NCI-H1930 (cell line): ENCODE measurements at regions not wholly inside any gene's neighbourhood (a gene's known extent, or its start where the extent isn't known, plus 50 kb on each side); places are given as distances from the start of the nearest gene placed in this dataset.
"Not testable (repeated sequence)": the region's sequence is repeated elsewhere in the genome, so short reads cannot be mapped to it uniquely, and the experiment has no call there.

Source experiments
- DNase-seq, 2 experiments: peaks; one replicate each; lab custom pipeline; 2025; lab: John Stamatoyannopoulos, UW

DNA sequence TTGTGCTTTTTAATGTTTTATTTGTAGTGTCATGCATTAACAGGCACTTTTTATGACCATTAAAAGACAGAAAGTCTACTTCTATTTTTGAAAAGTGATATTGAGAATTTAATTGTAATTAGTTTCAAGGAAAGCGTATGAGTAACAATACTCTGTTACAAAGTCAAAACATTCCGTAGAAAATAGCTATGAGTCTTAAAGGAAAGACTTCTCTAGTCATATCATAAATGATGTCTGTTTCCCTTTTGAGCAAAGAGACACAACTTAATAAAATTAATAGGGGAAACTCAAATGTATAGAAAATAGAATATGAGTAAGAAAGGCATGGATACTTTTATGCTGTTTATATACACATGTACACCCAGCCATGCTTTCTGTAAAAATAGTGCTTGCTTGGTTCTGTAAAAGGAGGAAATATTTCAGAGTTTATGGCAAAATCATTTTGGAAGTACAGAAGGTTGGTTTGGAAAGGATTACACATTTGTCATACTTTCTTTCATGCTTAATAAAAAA, 107.8 kb upstream of the AHI1 start:
- no peak for DNase-seq

DNA sequence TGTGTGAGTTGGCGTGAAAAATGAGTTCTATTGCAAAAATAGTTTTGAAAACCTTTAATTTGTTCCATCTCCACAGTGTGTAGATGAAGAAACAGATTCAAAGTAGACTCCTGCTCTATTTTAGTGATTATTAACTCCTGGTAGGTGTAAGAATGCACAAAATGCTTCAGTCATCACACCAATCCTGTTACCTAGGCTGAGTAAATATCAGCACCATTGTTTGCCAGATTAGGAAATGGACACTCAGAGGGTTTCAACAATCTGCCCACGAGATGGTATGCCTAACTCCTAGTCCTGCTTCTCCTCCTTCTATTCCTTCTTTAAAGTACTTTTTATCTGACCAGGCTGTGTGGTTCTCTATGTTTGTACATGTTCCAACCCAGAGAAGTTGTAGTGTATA, 108.9 kb upstream of the AHI1 start:
- no peak for DNase-seq

DNA sequence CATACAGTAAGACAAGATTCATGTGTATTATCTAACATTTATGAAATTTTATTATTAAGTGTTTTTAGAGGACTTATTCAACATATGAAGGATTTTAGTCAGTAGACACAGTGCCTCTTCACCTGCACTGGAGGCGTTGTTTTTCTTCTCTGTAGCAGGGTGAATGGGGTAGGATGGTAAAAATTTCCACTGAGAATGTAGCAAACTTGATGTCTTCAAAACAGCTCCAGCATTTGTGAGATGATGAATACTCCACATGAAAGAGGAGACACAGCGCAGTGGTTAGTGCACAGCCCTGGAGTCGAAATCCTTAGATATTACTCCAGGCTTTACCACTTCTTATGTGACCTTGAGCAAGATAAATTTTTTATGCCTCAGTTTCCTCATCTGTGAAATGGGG, 110.5 kb upstream of the AHI1 start:
- DNase-seq, result no peak

DNA sequence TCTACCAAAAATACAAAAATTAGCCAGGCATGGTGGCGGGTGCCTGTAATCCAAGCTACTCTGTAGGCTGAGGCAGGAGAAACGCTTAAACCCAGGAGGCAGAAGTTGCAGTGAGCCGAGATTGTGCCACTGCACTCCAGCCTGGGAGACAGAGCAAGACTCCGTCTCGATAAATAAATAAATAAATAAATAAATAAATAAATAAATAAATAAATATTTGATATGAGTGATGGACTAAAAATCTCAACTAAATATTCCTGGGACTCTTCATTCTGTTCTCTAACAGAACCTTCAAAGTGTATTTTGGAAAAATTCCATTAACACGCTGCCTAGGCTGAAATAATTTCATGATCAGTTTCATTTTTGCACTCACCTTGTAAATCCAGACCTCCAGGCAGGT, 112.7 kb upstream of the AHI1 start:
- DNase-seq, result not testable (repeated sequence)

DNA sequence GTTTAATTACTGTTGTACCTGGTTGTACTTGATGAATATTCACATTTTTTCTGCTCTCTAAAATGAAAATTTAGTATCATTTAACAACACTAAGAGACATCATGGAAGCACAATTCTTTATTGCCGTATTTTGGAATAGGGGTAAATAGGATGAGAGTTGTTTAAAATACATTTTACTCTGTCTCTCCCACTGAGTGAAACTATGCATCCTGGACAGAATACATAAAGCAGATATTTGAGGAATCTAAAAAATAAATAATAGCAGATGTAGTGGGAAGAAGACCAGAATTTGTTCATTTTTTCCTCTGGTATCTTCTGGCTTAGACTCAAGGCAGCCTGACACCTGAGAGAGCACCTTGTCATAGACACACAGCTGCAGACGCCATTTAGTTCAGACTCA, 119.1 kb upstream of the AHI1 start:
- DNase-seq, result no peak

DNA sequence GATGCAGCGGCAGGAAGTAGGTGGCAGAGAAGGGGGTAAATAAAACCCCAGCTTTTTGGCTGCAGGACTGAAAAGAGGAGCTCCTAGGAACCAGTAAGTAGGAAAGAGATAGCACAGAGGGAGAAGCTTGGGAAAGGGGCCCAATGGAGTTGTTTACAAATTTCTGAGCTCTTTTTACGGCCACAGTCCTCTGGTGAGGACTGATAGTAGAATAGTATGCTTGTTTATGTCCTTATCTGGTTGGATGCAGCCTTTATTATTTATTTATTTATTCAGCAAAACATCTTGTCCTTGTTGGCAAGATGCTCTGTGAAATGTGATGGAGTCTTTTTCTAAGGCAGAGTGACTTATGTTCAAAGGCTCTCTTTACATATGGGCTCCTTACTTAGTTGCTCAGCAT, 119.7 kb upstream of the AHI1 start:
- no peak for DNase-seq

DNA sequence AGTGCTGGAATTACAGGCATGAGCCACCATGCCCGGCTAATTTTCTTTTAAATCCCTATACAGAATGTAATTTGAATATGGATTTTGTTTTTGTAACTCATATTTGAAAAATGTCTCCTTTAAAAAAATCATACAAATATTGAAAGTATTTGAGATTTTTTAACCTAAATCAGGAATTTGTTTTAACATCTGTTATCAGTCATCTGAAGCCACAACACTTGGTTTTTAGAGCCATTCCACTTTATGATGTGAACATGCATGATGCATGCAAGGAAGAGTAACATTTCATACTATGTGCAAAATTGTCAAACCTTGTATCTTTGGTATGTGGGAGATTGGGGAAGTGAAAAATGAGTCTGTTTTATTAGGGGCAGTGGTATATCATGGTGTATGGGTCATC, 124.5 kb upstream of the AHI1 start:
- DNase-seq, result no peak

DNA sequence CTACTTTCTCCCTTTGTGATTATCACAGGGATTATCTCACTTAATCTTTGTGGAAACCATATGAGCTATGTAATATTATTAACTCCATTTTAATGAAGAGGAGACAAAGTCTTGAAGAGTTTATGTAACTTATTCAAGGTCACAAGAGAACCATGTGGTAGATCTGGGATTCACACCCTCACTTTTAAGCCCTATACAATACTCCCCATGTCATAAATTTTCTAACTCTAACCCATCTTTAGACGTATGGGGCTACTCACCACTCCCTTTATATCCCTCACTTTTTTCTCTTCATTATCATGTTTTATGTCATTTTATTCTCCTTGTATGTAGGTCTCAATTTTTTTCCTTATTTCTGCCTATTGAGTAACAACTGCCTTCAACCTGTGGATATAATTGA, 126.4 kb upstream of the AHI1 start:
- no peak for DNase-seq

DNA sequence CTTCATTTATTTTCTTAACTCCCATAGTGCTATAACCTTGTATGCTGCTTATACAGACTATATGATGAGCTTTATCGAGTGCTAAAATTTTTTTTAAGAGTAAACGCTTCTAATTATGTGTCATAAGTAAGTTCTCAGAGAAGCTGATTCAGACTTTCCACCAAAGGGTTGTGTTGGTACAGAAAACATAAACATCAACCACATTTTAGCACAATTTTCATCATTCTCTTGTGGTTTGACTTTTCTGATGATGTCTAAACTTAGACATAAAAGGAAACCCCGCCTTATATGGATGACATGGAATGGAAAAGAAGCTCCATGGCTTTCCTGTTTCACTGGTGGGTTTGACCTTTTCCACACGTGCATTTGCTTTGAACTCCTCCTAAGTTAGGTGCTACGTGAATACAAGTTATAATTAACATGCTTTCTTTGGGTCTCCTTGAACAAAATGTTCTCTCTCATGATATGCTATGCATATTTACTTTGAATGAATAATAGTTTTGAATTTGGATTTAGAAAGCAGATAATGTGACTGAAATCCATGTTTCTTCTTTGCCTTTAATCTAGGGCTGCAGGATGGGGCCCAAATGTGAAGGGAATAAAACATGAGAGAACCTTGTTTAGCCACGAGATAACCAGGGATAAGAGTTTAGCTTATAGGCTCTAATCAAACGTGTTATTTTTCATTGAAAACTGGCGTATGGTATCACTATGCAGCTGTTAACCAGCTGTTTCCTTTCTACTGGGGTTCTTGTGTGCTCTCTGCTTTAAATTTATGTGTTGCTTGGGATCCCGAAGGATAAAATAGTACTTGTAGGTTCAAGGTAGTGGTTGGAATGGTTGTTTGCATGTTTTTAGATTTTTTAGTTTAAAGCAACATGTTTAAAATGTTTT, 127.1 kb upstream of the AHI1 start:
- DNase-seq, result no peak

DNA sequence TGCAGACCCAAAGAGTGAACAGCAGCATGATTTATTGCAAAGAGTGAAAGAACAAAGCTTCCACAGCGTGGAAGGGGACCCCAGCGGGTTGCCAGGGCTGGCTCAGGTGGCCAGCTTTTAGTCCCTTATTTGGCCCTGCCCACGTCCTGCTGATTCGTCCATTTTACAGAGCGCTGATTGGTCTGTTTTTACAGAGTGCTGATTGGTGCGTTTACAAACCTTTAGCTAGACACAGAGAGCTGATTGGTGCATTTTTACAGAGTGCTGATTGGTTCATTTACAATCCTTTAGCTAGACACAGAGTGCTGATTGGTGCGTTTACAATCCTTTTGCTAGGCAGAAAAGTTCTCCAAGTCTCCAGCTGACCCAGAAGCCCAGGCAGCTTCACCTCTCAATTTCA, 128.5 kb upstream of the AHI1 start:
- not testable (repeated sequence) for DNase-seq

DNA sequence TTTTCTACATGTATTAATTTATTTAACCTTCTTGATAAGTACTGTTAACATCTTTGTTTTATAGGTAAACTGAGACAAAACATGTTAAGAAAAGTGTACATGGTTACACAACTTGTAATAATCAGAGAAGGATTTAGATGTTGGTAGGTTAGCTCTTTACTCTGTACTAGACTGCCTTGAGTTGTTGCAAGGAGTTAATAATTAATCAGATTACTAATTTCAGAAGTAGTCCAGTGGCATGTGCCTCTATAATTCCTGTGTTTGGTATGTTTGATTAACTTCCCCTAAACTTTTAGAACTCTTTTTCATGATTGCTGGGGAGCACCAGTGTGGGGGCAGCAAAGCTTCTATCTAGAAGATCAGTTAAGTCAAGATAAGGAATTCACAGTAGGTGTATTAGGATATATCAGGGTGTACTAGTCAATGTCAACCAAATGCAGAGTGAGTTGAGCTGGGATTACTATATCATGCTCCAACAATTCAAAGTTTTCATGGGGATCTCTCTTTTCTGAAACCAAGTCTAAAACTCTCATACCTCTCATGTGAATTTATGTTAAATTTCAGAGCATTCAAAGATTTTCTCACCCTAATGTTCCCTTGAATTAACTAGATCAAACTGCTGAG, 129.7 kb upstream of the AHI1 start:
- DNase-seq, result no peak

DNA sequence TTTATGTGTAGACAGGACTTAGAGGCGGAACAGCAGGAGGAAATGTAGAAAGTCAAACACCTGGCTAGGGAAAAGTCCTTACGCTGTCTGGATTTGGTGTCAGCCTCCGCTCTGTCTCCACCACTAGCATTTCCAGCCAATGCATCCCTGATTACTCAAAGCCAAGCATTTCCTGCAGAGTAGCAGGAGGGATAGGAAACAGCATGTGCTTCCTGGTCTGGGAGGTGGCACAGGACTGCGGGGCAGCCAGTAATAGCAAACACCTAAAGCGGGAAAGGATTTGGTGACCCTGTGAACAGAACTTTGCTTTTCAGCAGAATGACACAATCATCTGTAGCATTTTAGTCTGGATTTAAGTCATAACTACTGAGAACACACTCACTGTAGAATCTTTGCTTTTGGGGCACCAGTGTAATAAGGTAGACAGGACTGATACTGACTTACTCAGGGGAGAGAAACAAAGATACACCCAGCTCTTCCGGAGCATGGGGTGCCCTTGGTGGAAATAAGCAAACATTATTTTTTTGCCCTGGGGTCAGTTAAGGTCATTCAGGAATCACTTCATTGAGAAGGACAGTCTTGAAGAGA, 133.3 kb upstream of the AHI1 start:
- DNase-seq, result no peak

DNA sequence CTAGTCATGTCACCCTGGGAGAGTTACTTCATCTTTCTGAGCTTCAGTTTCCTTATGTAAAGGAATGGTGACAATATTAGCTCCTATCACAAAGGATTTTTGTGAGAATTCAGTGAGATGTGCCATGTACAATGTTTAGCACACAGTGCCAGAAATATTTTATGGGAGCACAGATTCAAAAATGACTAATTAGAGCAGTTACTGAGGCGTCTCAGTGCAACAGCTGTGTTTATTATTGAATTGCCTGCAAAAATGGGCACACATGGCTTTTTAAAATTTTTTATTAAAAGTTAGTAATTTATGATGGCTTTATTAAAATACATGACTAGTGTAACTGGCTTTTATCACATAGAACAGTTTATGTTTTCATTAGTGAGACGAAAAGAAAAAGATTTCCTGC, 134.3 kb upstream of the AHI1 start:
- no peak for DNase-seq

DNA sequence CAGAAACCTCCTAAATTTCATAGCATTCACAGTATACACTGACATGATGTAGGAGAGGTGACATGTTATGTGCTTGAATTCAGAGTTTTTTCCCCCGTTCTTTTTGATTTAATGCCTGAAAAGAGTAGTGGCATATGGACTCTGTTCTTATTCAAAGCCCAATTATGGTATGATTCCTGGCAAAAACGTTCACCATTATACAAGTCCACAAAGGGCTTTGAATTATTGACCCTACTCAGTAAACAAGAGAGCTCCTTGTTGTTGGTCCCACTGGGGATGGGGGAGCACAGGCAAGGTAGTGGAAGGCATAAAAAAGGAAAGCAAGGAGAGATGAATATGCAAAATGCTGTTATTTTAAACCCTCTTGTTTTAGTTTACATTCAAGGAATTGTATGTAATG, 136.0 kb upstream of the AHI1 start:
- peak; percentile 8 to 30 for DNase-seq

DNA sequence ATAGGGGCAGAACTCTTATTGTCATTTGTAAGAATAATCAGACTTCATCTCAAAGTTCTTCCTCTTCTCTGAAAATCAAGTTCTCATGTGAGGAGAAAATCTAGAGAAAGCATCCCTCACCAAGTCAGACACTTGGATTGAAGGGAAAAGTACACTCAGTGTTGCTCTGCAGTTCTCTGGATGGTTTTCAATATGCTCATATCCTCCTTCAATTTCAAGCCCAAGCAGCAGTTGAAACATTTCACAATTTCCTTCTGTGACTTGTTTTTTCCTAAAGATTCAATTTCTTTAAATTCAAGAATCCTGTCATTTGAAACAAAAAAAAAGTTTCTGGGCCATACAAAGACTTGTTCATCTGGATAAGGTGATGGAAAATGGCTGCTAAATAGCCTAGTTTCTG, 140.2 kb upstream of the AHI1 start:
- DNase-seq, result no peak

DNA sequence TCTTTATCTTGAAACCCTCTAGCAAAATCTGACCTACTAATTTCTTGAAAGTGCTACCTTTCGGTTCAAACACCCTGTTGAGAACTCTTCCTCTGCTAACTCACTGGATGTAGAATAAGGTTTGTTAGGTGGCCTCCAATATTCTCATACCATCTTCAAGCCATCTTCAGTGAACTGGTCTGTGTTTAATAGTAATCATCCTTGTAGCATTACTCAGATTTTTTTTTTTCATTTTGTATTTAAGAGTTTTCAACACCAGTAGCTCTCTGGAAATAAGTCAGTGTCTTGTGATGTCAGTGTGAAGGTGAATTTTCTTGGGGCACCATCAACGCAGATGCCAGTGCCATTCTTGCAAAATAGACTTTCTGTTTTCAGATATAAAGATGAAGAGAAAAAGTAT, 140.6 kb upstream of the AHI1 start:
- no peak for DNase-seq

DNA sequence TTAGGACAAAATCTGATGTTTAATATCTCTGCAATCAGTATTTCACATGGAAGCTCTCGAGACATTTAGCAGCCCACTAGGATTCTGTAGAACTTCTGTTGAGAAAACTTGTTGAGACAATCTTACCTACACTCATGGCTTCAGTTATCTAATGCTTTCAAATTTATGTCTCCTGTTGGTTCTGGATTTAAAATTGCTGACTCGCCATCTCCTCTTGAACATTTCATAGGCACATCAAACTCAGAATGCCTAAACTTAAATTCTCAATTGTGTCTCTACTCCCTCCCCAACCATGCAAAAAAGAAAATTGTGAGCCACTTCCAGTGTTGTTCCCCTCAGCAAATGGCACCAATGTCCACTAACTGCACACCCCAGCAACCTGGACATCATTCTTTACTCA, 142.5 kb upstream of the AHI1 start:
- DNase-seq, result no peak

DNA sequence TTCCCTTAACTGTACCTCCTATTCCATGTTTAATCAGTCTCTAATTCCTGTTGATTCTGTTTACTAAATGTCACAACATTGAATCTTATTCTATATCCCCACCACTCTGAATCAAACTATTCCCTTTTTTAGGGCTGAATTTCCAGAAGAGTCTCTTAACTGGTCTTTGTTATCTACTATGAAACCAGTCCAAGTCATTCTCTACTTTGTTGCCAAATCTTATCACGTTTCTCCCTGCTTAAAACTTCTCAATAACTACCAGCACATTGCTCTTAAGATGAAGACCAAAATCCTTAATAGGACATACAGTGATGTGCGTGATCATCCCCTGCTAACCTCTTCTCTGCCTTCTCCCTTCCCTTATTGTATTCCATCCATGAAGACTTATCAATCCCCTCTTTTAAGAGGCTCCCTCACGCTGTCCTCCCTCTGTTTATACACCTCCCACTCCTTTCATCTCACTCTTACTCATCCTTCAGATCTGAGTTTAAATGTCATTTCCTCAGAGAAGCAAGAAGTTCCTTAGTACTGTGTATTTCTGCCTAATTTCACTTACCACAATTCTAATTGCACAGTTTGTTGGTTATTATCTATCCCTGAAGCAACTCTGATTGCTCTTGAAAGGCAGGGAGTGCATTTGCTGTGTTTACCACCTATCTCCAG, 143.0 kb upstream of the AHI1 start:
- DNase-seq, result no peak

DNA sequence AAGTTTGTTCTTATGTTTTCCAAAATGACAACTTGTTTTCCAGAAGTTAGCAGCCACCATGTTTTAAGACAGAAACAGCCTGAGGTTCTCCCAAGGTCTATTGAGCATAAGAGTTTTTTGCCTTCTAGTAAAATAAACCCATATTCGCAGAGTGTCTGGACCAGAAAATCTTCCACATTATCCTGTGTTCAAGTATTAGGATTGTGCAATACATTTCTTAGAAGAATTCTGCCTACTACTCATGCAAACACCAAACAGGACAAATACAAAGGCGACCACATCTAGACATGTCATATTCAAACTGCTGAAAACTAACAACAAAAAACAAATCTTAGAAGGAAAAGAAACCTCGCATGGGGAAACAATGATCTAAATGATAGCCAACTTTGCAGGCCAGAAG, 145.4 kb upstream of the AHI1 start:
- no peak for DNase-seq

DNA sequence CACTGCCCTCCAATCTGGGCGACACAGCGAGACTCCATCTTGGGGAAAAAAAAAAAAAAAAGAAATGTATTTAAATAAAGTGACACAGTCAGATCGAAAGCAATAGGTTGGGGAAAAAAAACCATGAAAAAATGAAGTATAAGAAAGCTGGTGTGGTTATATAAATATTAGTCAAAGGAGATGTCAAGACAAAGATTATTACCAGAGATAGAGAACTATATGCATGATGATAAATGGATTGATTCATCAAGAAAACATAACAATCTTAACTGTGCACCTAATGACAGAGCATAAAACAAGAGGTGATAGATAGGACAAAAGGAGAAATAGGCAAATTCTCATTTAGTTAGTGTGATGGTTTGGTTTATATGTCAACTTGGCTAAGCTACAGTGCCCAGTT, 146.9 kb upstream of the AHI1 start:
- DNase-seq, result no peak

DNA sequence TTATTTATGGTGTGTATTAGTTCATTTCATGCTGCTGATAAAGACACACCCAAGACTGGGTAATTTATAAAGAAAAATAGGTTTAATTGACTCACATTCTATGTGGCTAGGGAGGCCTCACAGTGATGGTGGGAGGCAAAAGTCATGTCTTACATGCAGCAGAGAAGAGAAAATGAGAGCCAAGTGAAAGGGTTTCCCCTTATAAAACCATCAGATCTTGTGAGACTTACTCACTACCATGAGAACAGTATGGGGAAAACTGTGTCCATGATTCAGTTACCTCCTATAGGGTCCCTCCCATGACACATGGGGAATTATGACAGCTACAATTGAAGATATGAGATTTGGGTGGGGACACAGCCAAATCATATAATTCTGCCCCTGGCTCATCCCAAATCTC, 150.0 kb upstream of the AHI1 start:
- DNase-seq, result no peak

DNA sequence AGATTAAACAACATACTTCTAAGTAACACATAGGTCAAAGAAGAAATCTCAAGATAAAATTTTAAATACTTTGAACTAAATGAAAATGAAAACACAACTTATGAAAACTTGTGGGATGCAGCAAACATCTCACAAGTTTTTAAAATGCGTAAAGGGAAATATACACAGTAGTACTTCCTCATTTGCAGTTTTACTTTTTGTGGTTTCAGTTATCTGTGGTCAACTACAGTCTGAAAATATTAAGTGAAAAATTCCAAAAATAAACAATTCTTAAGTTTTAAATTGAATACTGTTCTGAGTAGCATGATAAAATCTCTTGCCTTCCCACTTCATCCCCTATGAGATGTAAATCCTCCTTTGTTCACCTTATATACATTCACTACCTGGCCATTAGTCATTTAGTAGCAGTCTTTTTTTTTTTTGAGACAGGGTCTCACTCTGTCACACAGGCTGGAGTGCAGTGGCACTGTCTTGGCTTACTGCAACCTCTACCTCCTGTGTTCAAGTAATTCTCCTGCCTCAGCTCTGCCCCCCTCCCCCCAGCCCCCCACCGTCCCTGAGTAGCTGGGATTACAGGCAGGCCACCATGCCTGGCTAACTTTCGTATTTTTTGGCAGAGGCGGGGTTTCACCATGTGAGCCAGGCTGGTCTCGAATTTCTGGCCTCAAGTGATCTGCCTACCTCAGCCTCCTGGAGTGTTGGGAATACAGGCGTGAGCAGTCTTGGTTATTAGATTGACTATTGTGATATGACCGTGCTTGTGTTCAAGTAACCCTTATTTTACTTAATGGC, 154.6 kb upstream of the AHI1 start:
- DNase-seq, result no peak
